ENCODE measurements at regions not wholly inside any gene's neighbourhood (a gene's known extent, or its start where the extent isn't known, plus 50 kb on each side); places are given as distances from the start of the nearest gene placed in this dataset.

DNA sequence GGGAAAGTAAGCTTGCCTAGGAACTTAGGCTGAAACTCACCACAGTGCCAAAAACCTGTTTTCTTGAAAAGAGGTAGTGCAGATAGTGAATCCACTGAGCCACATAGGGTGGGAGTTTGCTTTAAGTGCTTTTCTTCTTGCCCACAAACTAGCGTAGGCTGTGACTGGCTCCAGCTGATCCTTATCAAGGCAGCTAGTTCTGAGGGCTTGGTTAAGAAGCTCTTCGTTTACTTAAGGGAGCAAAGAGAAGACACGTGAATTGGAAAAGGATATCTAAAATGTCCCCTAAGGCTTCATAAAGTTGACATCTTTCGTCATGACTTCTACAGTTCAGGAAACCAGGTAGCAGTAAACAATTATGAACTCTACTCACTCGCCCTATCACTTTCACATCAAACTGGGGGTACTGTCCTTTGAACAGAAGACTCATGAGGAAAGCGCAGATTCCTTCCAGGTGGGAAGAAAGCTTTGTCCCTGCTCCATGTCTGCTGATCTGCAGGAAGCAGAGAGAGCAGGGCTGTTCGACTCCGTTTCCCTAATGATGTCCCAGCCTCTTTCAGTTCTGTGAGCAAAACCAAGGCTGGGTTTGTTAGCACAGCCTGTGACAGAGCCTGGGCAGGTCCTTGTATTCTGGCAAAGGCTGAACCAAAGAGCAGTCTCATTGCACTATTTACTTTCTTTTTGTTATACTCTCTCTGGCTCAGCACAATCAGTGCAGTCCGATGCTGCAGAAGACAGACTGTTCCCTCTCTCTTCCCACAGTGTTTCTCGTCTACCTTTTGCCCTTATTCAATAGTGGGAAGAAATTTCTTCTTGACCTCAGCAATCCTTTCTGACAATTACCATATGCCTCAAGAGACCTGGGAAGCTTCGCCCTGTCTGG, 93.5 kb upstream of the ETV6 start:
- no peak for TF ChIP-seq EZH2 (IDR thresholded peaks at IDR 0.05)
- no peak for TF ChIP-seq POLR2AphosphoS5 (IDR thresholded peaks at IDR 0.05; ENCODE audit: borderline replicate concordance, low read depth, low read length)
- TF ChIP-seq FOXP2 (optimal IDR thresholded peaks at IDR 0.05; ENCODE audit: control extremely low read depth, extremely low read length, insufficient read depth): no peak
